ENCODE measurements at regions not wholly inside any gene's neighbourhood (a gene's known extent, or its start where the extent isn't known, plus 50 kb on each side); places are given as distances from the start of the nearest gene placed in this dataset.

GRCh38 chr12:97267594-97268202 lies 194.9 kb upstream of the RMST start:
- no peak for DNase-seq (ENCODE audit: low read depth in 2 of 2, low spot score in 1 of 2)

- DNase-seq (ENCODE audit: low read depth in 2 of 2, low spot score in 1 of 2) = no peak
These were observed 190.1 kb upstream of the RMST start for GRCh38 chr12:97272471-97272870.

- DNase-seq (ENCODE audit: low read depth in 2 of 2, low spot score in 1 of 2) = no peak
These were observed 188.2 kb upstream of the RMST start for GRCh38 chr12:97274386-97274785.

- no peak for DNase-seq (ENCODE audit: low read depth in 2 of 2, low spot score in 1 of 2)
These were observed 187.3 kb upstream of the RMST start for GRCh38 chr12:97275256-97275655.

GRCh38 chr12:97275728-97276590 lies 186.6 kb upstream of the RMST start:
- no peak for DNase-seq (ENCODE audit: low read depth in 2 of 2, low spot score in 1 of 2)

GRCh38 chr12:97276661-97277429 lies 185.8 kb upstream of the RMST start:
- DNase-seq (ENCODE audit: low read depth in 2 of 2, low spot score in 1 of 2) = no peak

GRCh38 chr12:97283297-97283696 lies 179.3 kb upstream of the RMST start:
- no peak for DNase-seq (ENCODE audit: low read depth in 2 of 2, low spot score in 1 of 2)

GRCh38 chr12:97288531-97288930 lies 174.1 kb upstream of the RMST start:
- DNase-seq (ENCODE audit: low read depth in 2 of 2, low spot score in 1 of 2) = no peak

GRCh38 chr12:97292588-97292987 lies 170.0 kb upstream of the RMST start:
- DNase-seq (ENCODE audit: low read depth in 2 of 2, low spot score in 1 of 2) = no peak

- no peak for DNase-seq (ENCODE audit: low read depth in 2 of 2, low spot score in 1 of 2)
These were observed 169.1 kb upstream of the RMST start for GRCh38 chr12:97293541-97293940.

GRCh38 chr12:97299847-97300246 lies 162.8 kb upstream of the RMST start:
- DNase-seq (ENCODE audit: low read depth in 2 of 2, low spot score in 1 of 2) = no peak

- no peak for DNase-seq (ENCODE audit: low read depth in 2 of 2, low spot score in 1 of 2)
These were observed 162.2 kb upstream of the RMST start for GRCh38 chr12:97300431-97300830.

- DNase-seq (ENCODE audit: low read depth in 2 of 2, low spot score in 1 of 2) = no peak
These were observed 161.7 kb upstream of the RMST start for GRCh38 chr12:97300891-97301290.

- no peak for DNase-seq (ENCODE audit: low read depth in 2 of 2, low spot score in 1 of 2)
These were observed 161.0 kb upstream of the RMST start for GRCh38 chr12:97301576-97301975.

- DNase-seq (ENCODE audit: low read depth in 2 of 2, low spot score in 1 of 2) = no peak
These were observed 157.0 kb upstream of the RMST start for GRCh38 chr12:97305651-97306050.

- DNase-seq (ENCODE audit: low read depth in 2 of 2, low spot score in 1 of 2) = no peak
These were observed 156.5 kb upstream of the RMST start for GRCh38 chr12:97306147-97306546.

GRCh38 chr12:97308576-97309198 lies 153.9 kb upstream of the RMST start:
- DNase-seq (ENCODE audit: low read depth in 2 of 2, low spot score in 1 of 2) = no peak

GRCh38 chr12:97309921-97310320 lies 152.7 kb upstream of the RMST start:
- DNase-seq (ENCODE audit: low read depth in 2 of 2, low spot score in 1 of 2) = no peak

- no peak for DNase-seq (ENCODE audit: low read depth in 2 of 2, low spot score in 1 of 2)
These were observed 150.0 kb upstream of the RMST start for GRCh38 chr12:97312570-97313135.

GRCh38 chr12:97313471-97314190 lies 149.0 kb upstream of the RMST start:
- no peak for DNase-seq (ENCODE audit: low read depth in 2 of 2, low spot score in 1 of 2)

- DNase-seq (ENCODE audit: low read depth in 2 of 2, low spot score in 1 of 2) = no peak
These were observed 146.3 kb upstream of the RMST start for GRCh38 chr12:97316321-97316720.

Measured in stimulated activated CD8-positive, alpha-beta memory T cell treated with anti-CD3 and anti-CD28 coated beads, Interleukin-4, amount 100 ng/mL, for 1 hour (primary cell).